Epithelial cell of proximal tubule (primary cell): ENCODE measurements at regions not wholly inside any gene's neighbourhood (a gene's known extent, or its start where the extent isn't known, plus 50 kb on each side); places are given as distances from the start of the nearest gene placed in this dataset.

ENCODE experiments used
- DNase-seq: peaks from one replicate; pipeline ENCODE4 v3.0.0-alpha.2; 2011; ENCODE audit warnings: low read depth
- H3K4me3 ChIP-seq: 2 replicates; pipeline ENCODE4 v1.5.1; 2011; ENCODE audit warnings: low read depth, mild to moderate bottlenecking, low read length
- TF ChIP-seq, protein P1 (sequence below): conservative IDR thresholded peaks from 2 replicates; pipeline ENCODE4 v1.5.1; 2012; ENCODE audit warnings: low read depth, mild to moderate bottlenecking, low read length

DNA sequence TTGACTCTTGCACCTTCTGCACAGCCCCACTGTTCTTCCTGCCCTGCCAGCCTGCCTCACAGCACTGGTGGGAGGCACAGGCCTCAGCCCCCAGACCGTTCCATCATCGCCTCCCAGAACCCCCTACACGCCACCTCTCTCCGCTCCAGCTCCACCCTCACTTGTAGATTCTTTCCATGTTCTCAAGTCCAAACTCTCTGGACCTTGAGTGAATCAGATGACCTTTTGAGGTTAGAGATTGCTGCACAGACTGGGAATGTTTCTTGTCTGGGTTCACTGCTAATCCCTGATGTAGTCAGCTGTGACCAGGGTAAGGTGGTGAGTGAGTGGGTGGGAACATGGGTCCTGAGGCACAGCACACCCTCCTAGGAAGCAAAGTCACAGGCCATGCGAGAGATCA lies 272.4 kb downstream of the IRF8 start:
- peak; percentile 63 for DNase-seq
- TF ChIP-seq, protein P1, sequence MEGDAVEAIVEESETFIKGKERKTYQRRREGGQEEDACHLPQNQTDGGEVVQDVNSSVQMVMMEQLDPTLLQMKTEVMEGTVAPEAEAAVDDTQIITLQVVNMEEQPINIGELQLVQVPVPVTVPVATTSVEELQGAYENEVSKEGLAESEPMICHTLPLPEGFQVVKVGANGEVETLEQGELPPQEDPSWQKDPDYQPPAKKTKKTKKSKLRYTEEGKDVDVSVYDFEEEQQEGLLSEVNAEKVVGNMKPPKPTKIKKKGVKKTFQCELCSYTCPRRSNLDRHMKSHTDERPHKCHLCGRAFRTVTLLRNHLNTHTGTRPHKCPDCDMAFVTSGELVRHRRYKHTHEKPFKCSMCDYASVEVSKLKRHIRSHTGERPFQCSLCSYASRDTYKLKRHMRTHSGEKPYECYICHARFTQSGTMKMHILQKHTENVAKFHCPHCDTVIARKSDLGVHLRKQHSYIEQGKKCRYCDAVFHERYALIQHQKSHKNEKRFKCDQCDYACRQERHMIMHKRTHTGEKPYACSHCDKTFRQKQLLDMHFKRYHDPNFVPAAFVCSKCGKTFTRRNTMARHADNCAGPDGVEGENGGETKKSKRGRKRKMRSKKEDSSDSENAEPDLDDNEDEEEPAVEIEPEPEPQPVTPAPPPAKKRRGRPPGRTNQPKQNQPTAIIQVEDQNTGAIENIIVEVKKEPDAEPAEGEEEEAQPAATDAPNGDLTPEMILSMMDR: no peak
- H3K4me3 ChIP-seq: no peak overlapping the region

DNA sequence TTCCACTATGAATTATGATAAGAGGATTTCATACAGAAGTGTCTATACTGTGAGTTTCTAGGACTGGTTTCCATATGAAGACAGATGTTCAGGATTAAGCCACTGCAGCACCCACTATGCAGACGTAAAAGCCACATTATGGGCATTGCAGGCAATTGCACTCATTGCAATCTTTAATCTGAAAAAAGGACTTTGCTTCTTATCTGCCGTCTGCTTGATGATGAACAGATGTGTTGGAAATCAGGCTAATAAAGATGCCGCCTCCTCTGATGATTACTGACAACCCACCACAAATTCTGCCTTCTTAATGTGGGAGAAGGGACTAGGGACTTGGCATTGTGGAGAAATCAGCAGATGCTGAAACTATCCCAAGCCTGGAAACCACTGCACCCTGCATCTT lies 276.9 kb downstream of the IRF8 start:
- TF ChIP-seq, protein P1: no peak
- DNase-seq: no peak
- no peak overlapping the region for H3K4me3 ChIP-seq

DNA sequence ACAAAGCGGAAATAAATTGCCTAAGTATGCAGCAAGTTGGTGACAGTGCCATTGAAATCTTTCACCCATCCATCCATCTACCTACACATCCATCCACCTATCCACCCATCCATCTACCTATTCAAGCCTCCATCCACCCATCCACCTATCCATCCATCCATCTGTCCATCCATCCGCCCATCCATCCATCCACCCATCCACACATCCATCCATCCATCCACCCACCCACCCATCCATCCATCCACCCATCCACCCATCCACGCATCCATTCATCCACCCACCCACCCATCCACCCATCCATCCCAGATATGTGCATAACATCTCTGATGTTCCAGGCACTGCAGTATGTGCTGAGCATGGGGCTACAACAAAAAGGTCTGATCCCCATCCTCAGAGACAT lies 277.5 kb downstream of the IRF8 start:
- DNase-seq: no peak
- H3K4me3 ChIP-seq: no peak overlapping the region
- TF ChIP-seq, protein P1: no peak

DNA sequence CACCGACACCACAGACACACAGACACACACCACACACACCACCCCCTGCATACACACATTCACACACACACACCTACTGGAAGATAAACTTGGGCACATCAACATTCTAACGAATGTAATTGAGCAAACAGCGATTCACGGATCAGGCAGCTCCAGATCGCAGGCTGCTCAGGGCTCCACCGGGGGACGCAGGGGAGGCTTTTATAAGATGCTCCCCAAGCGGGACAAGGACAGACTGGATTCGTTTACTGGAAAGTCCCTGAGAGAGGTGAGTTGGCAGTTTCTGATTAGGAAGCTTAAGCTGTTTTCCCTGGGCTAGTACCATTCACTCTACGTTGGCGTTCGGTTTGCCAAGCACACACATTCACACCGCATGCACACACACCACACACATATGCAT lies 281.3 kb downstream of the IRF8 start:
- DNase-seq: no peak
- TF ChIP-seq, protein P1: no peak

DNA sequence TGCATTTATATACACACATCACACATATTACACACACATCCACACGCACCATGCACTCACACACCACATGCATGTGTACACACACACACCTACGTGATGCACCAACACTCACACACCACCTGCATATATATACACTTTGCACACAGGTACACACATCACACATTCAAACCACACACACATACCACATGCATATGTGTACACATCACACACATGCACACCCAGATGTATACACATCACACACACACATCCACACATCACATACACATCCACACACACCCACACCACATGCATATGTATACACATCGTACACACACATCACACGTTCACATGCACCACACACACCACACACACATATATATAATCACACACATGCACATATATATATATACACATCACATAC lies 281.8 kb downstream of the IRF8 start:
- H3K4me3 ChIP-seq: no peak overlapping the region
- no peak for DNase-seq
- TF ChIP-seq, protein P1: no peak

More for the DNA sequence above, 281.3 kb downstream of the IRF8 start:
- H3K4me3 ChIP-seq: no peak overlapping the region

DNA sequence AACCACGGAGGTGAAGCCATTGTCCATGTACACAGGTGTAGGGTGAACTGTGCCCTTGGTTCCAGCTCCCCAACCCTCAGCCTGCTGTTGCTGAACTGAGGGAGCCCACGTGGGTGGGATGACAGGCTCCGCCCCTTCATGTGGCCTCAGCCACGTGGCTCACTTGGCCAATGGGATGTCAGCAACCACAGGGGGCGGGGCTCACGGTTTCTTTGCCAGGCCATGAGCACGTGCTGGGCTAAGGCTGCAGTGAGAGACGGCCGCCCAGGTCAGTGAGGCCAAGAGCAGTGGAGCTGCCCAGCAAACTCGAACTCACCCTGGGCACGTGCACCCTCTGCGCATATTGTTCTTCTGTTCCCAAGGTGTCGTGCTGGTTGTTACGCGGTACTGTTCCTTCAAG lies 282.6 kb downstream of the IRF8 start:
- H3K4me3 ChIP-seq: no peak overlapping the region
- DNase-seq: no peak
- TF ChIP-seq, protein P1: no peak

DNA sequence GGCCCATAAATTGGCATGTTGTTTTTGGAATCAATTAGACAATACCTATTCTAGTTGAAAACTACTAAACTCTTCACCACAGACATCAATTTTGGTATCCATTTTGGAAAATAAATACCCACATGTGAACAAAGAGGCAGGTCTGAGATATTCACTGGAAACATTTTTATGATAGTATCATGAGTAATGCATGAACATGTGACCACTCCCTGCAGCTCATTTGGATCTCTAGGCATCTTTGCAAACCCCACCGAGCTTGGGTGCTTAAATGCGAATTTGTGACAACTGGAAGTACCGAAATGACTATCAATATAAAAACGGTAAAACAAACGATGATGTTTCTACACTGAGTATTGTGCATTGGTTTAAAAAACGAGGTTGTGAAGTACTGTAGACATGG lies 285.2 kb downstream of the IRF8 start:
- TF ChIP-seq, protein P1: no peak
- no peak for DNase-seq
- no peak overlapping the region for H3K4me3 ChIP-seq
